NCI-H82 treated with DMSO at 0.1 percent for 48 hours (cell line): ENCODE measurements at regions not wholly inside any gene's neighbourhood (a gene's known extent, or its start where the extent isn't known, plus 50 kb on each side); places are given as distances from the start of the nearest gene placed in this dataset.

ENCODE experiments used
- DNase-seq: peaks from one replicate; lab custom pipeline; 2025; ENCODE audit not compliant: unreplicated experiment; lab: John Stamatoyannopoulos, UW

DNA sequence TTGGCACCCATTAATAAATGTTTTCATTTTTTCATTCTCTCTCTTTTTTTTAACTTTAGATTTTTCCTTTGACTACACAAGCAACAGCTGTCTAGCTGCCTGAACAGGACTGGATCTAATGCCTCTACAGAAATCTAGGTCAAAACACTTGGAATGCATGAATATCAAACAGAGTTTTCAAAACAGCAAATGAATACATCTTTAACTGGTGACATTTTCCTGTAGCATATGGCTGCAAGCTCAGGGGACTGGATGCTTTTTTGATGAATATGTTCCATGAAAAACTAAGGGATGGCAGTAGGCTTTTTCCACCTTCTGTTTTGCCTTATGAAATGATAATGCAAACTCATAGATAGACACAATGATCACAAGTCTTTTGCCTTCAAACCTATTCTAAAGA is 661.7 kb downstream of the MCTP2 start:
- DNase-seq: no peak

DNA sequence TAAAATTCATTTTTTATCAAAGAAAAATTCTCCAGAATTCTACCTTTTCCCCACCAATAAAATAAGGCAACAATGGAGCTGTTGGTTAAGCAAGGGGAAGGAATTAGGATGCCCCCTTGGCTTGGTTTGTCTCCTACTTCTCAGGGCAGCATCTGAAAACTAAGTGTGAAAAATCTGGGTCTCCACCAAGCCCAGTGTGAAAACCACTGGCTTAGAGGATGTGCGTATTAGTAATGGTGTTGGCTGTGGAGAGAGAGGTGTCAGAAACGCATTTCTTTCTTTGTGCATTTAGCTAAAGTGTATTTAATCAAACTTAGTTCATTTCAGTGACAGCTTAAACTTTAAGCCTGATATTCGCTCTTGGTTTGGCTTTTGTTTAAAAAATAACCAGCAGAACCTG is 662.7 kb downstream of the MCTP2 start:
- DNase-seq: no peak

DNA sequence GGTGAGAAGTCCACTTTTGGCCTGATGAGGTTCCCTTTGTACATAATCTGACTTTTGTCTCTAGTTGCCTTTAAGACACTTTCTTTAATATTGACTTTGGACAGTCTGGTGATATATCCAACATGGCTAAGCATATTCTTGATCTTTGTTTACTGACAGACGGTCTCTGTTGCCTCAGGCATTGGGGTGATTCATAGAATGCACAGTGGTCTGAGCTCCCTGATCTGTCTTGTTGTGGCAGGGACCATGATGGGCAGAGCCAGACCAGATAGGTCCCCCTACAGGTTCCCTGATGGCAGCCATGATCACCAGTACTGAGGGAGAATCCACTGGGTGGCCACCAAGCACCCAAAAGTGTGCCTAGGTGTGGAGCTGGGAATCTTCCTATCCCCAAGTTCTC is 678.1 kb downstream of the MCTP2 start:
- no peak for DNase-seq

- DNase-seq: no peak
Measured at GRCh38 chr15:94910166-94910565, 678.8 kb downstream of the MCTP2 start.

GRCh38 chr15:94912760-94913159 is 681.4 kb downstream of the MCTP2 start:
- DNase-seq: no peak

GRCh38 chr15:94917068-94917467 is 685.7 kb downstream of the MCTP2 start:
- no peak for DNase-seq

- no peak for DNase-seq
Measured at GRCh38 chr15:94921936-94922335, 690.6 kb downstream of the MCTP2 start.

GRCh38 chr15:94924057-94924456 is 692.7 kb downstream of the MCTP2 start:
- DNase-seq: no peak

GRCh38 chr15:94924971-94925598 is 693.7 kb downstream of the MCTP2 start:
- DNase-seq: no peak

DNA sequence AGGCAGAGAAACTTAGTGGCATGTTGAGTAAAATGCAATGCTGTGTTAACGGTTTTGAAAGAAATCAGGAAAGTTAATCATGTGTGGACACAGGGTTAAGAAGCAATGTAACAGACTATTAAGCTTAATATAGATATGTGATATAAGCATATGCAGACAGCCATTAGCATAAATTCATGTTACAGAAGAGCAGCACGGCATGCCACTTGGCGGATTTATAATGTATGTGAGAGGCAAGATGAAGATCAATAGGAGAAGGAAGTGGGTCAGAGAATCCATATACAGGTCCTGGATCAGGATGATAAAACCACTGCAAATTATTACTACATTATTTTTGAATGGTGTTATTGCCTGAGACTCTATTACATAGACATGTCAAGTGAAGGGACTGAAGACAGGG is 694.3 kb downstream of the MCTP2 start:
- DNase-seq: no peak

DNA sequence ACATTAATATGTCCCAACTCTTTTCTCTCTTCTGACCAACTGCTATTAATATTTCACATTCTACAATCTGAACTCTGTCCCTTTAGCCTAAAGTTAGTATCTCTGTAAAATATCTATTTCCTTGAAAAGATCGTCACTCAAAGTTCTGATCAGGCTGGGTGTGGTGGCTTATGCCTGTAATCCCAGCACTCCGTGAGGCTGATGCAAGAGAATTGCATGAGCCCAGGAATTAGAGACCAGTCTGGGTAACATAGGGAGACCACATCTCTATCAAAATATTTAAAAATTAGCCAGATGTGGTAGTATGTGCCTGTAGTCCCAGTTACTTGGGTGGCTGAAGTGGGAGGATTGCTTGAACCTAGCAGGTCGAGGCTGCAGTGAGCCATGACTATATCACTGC is 695.6 kb downstream of the MCTP2 start:
- no peak for DNase-seq

GRCh38 chr15:94929282-94929681 is 697.9 kb downstream of the MCTP2 start:
- no peak for DNase-seq

- no peak for DNase-seq
Measured at GRCh38 chr15:94930441-94930840, 699.1 kb downstream of the MCTP2 start.

- no peak for DNase-seq
Measured at GRCh38 chr15:94930960-94931359, 699.6 kb downstream of the MCTP2 start.

GRCh38 chr15:94934440-94934839 is 703.1 kb downstream of the MCTP2 start:
- DNase-seq: no peak

GRCh38 chr15:94937242-94937641 is 705.9 kb downstream of the MCTP2 start:
- DNase-seq: no peak

DNA sequence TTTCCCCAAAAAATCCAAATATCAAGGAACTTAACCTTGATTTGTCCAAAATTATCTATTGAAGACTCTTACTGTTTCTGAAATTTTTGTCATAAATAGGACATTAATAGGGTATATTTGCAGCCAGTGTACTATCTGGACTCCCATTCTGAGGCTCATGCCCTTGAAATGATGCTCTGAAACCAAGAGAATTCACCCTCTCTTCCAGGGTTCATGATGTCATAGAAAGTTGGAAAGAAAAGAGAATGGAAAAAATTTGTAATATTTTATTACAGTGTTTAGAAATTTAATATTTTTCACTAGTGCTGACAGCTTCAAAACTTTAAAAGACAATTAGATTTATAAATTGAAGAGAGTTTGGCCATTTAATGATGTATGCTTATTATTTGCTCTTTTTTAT is 712.5 kb downstream of the MCTP2 start:
- no peak for DNase-seq

DNA sequence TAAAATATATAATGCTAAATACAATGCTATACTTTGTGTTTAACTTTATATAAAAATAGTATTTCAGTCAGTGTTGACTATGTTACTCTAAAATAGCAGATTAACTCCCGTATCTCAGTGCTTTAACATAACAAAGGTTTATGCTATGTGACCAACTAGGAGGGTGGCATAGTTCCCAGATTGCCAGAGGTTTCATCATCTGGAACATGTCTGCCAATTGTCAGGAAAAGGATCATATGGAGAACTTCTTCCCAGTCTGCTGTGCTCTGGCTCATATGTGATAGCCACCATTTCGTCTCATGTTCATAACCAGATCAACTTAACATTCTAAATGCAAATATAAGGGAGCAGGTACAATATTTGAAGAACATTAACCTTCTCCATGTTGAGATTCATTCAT is 720.2 kb downstream of the MCTP2 start:
- no peak for DNase-seq

DNA sequence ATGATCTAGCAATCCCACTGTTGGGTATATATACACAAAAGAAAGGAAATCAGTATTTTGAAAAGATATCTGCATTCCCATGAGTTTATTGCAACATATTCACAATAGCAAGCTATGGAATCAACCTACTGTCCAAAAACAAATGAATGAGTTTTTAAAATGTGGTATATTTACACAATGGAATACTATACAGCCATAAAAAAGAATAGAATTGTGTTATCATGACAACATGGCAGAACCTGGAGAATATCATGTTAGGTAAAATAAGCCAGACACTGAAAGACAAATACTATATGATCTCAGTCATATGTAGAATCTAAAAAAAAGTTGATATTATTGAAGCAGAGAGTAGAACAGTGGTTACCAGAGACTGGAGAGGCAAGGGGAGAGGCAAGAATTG is 732.6 kb downstream of the MCTP2 start:
- DNase-seq: no peak

GRCh38 chr15:94965593-94965992 is 734.2 kb downstream of the MCTP2 start:
- no peak for DNase-seq

DNA sequence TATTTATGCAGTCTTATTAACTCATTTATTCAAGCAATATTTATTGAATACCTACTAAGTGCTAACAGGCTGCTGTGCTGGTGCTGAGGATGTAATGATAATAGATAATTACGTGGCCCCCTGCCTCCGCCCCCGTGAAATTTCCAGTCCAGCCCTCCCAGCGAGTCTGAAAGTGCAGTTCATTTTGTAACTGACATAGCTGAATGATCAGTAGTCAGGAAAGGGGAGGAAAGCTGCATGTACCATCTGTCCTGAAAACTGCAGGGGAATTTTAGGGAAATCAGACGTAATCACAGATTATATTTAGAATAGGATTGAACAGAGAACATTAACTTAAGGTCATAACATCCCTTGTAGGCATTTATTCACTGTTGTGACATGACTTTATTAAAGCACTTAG is 736.8 kb downstream of the MCTP2 start:
- DNase-seq: no peak

GRCh38 chr15:94970096-94970495 is 738.7 kb downstream of the MCTP2 start:
- no peak for DNase-seq

DNA sequence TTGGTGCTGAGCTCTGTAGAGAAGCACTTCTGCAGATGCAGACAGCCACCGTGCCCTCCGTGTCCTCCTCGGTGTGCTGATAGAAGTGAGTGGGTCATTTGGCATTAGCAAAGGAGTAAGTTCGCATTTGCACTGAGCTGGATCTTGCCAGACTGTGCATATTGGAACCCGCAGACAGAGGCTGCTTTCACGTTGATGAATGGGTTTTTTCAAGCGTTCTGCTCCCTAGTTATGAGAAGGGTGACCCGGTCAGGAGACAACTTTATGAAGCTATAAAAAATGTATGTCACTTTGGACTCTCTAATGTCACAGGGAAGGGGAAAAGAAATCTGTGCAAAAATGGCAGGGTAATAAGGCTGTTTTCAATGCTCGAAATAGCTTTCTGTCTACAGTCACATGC is 739.4 kb downstream of the MCTP2 start:
- no peak for DNase-seq

- no peak for DNase-seq
Measured at GRCh38 chr15:94972314-94972713, 741.0 kb downstream of the MCTP2 start.
